ENCODE measurements at regions not wholly inside any gene's neighbourhood (a gene's known extent, or its start where the extent isn't known, plus 50 kb on each side); places are given as distances from the start of the nearest gene placed in this dataset.

DNA sequence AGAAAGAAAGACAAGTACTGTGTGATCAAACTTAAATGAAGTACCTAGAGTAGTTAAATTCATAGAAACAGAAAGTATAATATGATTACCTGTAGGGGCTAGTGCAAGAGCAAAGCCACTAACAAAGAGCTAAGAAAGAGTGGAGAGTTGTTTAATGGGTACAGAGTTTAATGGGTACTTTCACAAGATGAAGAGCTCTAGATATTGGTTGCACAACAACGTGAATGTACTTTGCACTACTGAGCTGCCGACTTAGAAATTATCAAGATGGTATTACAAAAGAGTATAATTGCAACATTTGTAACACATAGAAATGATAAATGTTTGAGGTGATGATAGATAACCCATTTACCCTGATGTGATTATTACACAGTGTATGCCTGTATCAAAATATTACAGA, 140.3 kb upstream of the GPC6 start:
- Histone ChIP-seq H3K4me2 (ENCODE audit: insufficient read depth, low read length, poor library complexity, severe bottlenecking) (no peak overlapping the region), H2AK5ac (ENCODE audit: low read depth, low read length) (no peak overlapping the region), H3K9ac (ENCODE audit: low read depth, low read length, poor library complexity) (no peak overlapping the region), H2BK5ac (ENCODE audit: low read length) (no peak overlapping the region), H3K14ac (ENCODE audit: low read length) (no peak overlapping the region), H3K9me3 (replicated peaks in 1 of 2; ENCODE audit: control insufficient read depth in 2 of 2, insufficient read depth in 1 of 2, low read depth in 1 of 2, low read length in 2 of 2) (no peaks in the 10 kb centered on the region), H2BK120ac (ENCODE audit: low read depth, low read length) (no peak overlapping the region), H3K36me3 (replicated peaks in 1 of 2; ENCODE audit: control insufficient read depth in 2 of 2, insufficient read depth in 2 of 2, low read length in 2 of 2) (no peaks in the 10 kb centered on the region), H3K79me1 (ENCODE audit: low read depth, low read length) (no peaks in the 10 kb centered on the region), H2BK15ac (ENCODE audit: low read length) (no peak overlapping the region), H3K27ac (replicated peaks; ENCODE audit: low read length) (no peak overlapping the region), H3K23ac (ENCODE audit: low read depth, low read length, poor library complexity) (no peak overlapping the region), H2AFZ (ENCODE audit: low read length) (no peak overlapping the region), H4K91ac (ENCODE audit: low read depth, low read length, poor library complexity) (no peak overlapping the region), H3K4ac (ENCODE audit: low read length) (no peak overlapping the region), H3K4me3 (ENCODE audit: low read length in 2 of 2) (no peak overlapping the region), H3K27me3 (ENCODE audit: control insufficient read depth in 3 of 3, insufficient read depth in 3 of 3, low read depth in 1 of 3, low read length in 3 of 3) (no peaks in the 10 kb centered on the region), H3K18ac (ENCODE audit: low read length) (no peak overlapping the region), H4K8ac (ENCODE audit: low read depth, low read length) (no peak overlapping the region), H2BK12ac (ENCODE audit: low read length) (no peak overlapping the region), H3K4me1 (ENCODE audit: control insufficient read depth in 2 of 2, insufficient read depth in 1 of 2, low read depth in 1 of 2, low read length in 2 of 2) (no peaks in the 10 kb centered on the region)
- no peak for DNase-seq (ENCODE audit: low spot score)
- no CpG with 5 or more reads among the region's 2 CpGs for WGBS, 2 donors (ENCODE audit: extremely low coverage in 2 of 2, insufficient read length in 2 of 2, insufficient replicate concordance in 1 of 2)

- Histone ChIP-seq H3K4ac (ENCODE audit: low read length) (no peak overlapping the region), H3K23ac (ENCODE audit: low read depth, low read length, poor library complexity) (no peak overlapping the region), H3K36me3 (replicated peaks in 1 of 2; ENCODE audit: control insufficient read depth in 2 of 2, insufficient read depth in 2 of 2, low read length in 2 of 2) (no peaks in the 10 kb centered on the region), H3K18ac (ENCODE audit: low read length) (no peak overlapping the region), H3K27ac (replicated peaks; ENCODE audit: low read length) (no peak overlapping the region), H3K9me3 (replicated peaks in 1 of 2; ENCODE audit: control insufficient read depth in 2 of 2, insufficient read depth in 1 of 2, low read depth in 1 of 2, low read length in 2 of 2) (no peaks in the 10 kb centered on the region), H2BK15ac (ENCODE audit: low read length) (no peak overlapping the region), H4K8ac (ENCODE audit: low read depth, low read length) (no peak overlapping the region), H3K79me1 (ENCODE audit: low read depth, low read length) (no peaks in the 10 kb centered on the region), H2BK120ac (ENCODE audit: low read depth, low read length) (no peak overlapping the region), H3K14ac (ENCODE audit: low read length) (no peak overlapping the region), H4K91ac (ENCODE audit: low read depth, low read length, poor library complexity) (no peak overlapping the region), H3K9ac (ENCODE audit: low read depth, low read length, poor library complexity) (no peak overlapping the region), H2BK5ac (ENCODE audit: low read length) (no peak overlapping the region), H3K27me3 (ENCODE audit: control insufficient read depth in 3 of 3, insufficient read depth in 3 of 3, low read depth in 1 of 3, low read length in 3 of 3) (peaks cover 0 to 6% (median 0%) of the 10 kb centered on the region in 3 experiments), H3K4me2 (ENCODE audit: insufficient read depth, low read length, poor library complexity, severe bottlenecking) (no peak overlapping the region), H2AFZ (ENCODE audit: low read length) (no peak overlapping the region), H2AK5ac (ENCODE audit: low read depth, low read length) (no peak overlapping the region), H2BK12ac (ENCODE audit: low read length) (no peak overlapping the region), H3K4me3 (ENCODE audit: low read length in 2 of 2) (no peak overlapping the region), H3K4me1 (ENCODE audit: control insufficient read depth in 2 of 2, insufficient read depth in 1 of 2, low read depth in 1 of 2, low read length in 2 of 2) (no peaks in the 10 kb centered on the region)
- no CpG with 5 or more reads among the region's 6 CpGs for WGBS, 2 donors (ENCODE audit: extremely low coverage in 2 of 2, insufficient read length in 2 of 2, insufficient replicate concordance in 1 of 2)
- DNase-seq (ENCODE audit: low spot score), result no peak
These were observed 127.6 kb upstream of the GPC6 start for GRCh38 chr13:93098972-93099371.

- no peak overlapping the region for H3K23ac ChIP-seq (ENCODE audit: low read depth, low read length, poor library complexity)
- H3K4me3 ChIP-seq (ENCODE audit: low read length in 2 of 2), result no peak overlapping the region
- no peak overlapping the region for H2BK12ac ChIP-seq (ENCODE audit: low read length)
- no peaks in the 10 kb centered on the region for H3K79me1 ChIP-seq (ENCODE audit: low read depth, low read length)
- DNase-seq (ENCODE audit: low spot score), result no peak
- no CpG with 5 or more reads among the region's 2 CpGs for WGBS, 2 donors (ENCODE audit: extremely low coverage in 2 of 2, insufficient read length in 2 of 2, insufficient replicate concordance in 1 of 2)
- peaks cover 0 to 6% (median 0%) of the 10 kb centered on the region in 3 experiments for H3K27me3 ChIP-seq (ENCODE audit: control insufficient read depth in 3 of 3, insufficient read depth in 3 of 3, low read depth in 1 of 3, low read length in 3 of 3)
- H4K91ac ChIP-seq (ENCODE audit: low read depth, low read length, poor library complexity), result no peak overlapping the region
- H3K18ac ChIP-seq (ENCODE audit: low read length), result no peak overlapping the region
- H3K36me3 ChIP-seq (replicated peaks in 1 of 2; ENCODE audit: control insufficient read depth in 2 of 2, insufficient read depth in 2 of 2, low read length in 2 of 2), result no peaks in the 10 kb centered on the region
- no peak overlapping the region for H4K8ac ChIP-seq (ENCODE audit: low read depth, low read length)
- H3K27ac ChIP-seq (replicated peaks; ENCODE audit: low read length), result no peak overlapping the region
- no peaks in the 10 kb centered on the region for H3K9me3 ChIP-seq (replicated peaks in 1 of 2; ENCODE audit: control insufficient read depth in 2 of 2, insufficient read depth in 1 of 2, low read depth in 1 of 2, low read length in 2 of 2)
- peaks cover 0 to 4% of the 10 kb centered on the region in 2 donors for H3K4me1 ChIP-seq (ENCODE audit: control insufficient read depth in 2 of 2, insufficient read depth in 1 of 2, low read depth in 1 of 2, low read length in 2 of 2)
- H2AFZ ChIP-seq (ENCODE audit: low read length), result no peak overlapping the region
- no peak overlapping the region for H3K14ac ChIP-seq (ENCODE audit: low read length)
- H2AK5ac ChIP-seq (ENCODE audit: low read depth, low read length), result no peak overlapping the region
- H3K4me2 ChIP-seq (ENCODE audit: insufficient read depth, low read length, poor library complexity, severe bottlenecking), result no peak overlapping the region
- H3K9ac ChIP-seq (ENCODE audit: low read depth, low read length, poor library complexity), result no peak overlapping the region
- no peak overlapping the region for H3K4ac ChIP-seq (ENCODE audit: low read length)
- H2BK15ac ChIP-seq (ENCODE audit: low read length), result no peak overlapping the region
- H2BK5ac ChIP-seq (ENCODE audit: low read length), result no peak overlapping the region
- H2BK120ac ChIP-seq (ENCODE audit: low read depth, low read length), result no peak overlapping the region
These were observed 125.3 kb upstream of the GPC6 start for GRCh38 chr13:93101226-93101734.

GRCh38 chr13:93104270-93104669, 122.3 kb upstream of the GPC6 start:
- no CpG with 5 or more reads among the region's 6 CpGs for WGBS, 2 donors (ENCODE audit: extremely low coverage in 2 of 2, insufficient read length in 2 of 2, insufficient replicate concordance in 1 of 2)
- H2BK15ac ChIP-seq (ENCODE audit: low read length), result no peak overlapping the region
- H2AFZ ChIP-seq (ENCODE audit: low read length), result no peak overlapping the region
- no peak overlapping the region for H3K18ac ChIP-seq (ENCODE audit: low read length)
- no peak overlapping the region for H3K4me3 ChIP-seq (ENCODE audit: low read length in 2 of 2)
- no peak overlapping the region for H2AK5ac ChIP-seq (ENCODE audit: low read depth, low read length)
- H3K4me1 ChIP-seq (ENCODE audit: control insufficient read depth in 2 of 2, insufficient read depth in 1 of 2, low read depth in 1 of 2, low read length in 2 of 2), result peaks cover 0 to 4% of the 10 kb centered on the region in 2 donors
- H3K27ac ChIP-seq (replicated peaks; ENCODE audit: low read length), result no peak overlapping the region
- H3K9ac ChIP-seq (ENCODE audit: low read depth, low read length, poor library complexity), result no peak overlapping the region
- peaks cover 0 to 2% of the 10 kb centered on the region in 2 donors for H3K9me3 ChIP-seq (replicated peaks in 1 of 2; ENCODE audit: control insufficient read depth in 2 of 2, insufficient read depth in 1 of 2, low read depth in 1 of 2, low read length in 2 of 2)
- H3K14ac ChIP-seq (ENCODE audit: low read length), result no peak overlapping the region
- no peak overlapping the region for H4K8ac ChIP-seq (ENCODE audit: low read depth, low read length)
- H4K91ac ChIP-seq (ENCODE audit: low read depth, low read length, poor library complexity), result no peak overlapping the region
- H3K4ac ChIP-seq (ENCODE audit: low read length), result no peak overlapping the region
- H3K23ac ChIP-seq (ENCODE audit: low read depth, low read length, poor library complexity), result no peak overlapping the region
- H3K36me3 ChIP-seq (replicated peaks in 1 of 2; ENCODE audit: control insufficient read depth in 2 of 2, insufficient read depth in 2 of 2, low read length in 2 of 2), result no peaks in the 10 kb centered on the region
- peaks cover 0 to 6% (median 0%) of the 10 kb centered on the region in 3 experiments for H3K27me3 ChIP-seq (ENCODE audit: control insufficient read depth in 3 of 3, insufficient read depth in 3 of 3, low read depth in 1 of 3, low read length in 3 of 3)
- H2BK120ac ChIP-seq (ENCODE audit: low read depth, low read length), result no peak overlapping the region
- no peak overlapping the region for H2BK5ac ChIP-seq (ENCODE audit: low read length)
- no peak overlapping the region for H2BK12ac ChIP-seq (ENCODE audit: low read length)
- H3K4me2 ChIP-seq (ENCODE audit: insufficient read depth, low read length, poor library complexity, severe bottlenecking), result no peak overlapping the region
- no peak for DNase-seq (ENCODE audit: low spot score)
- H3K79me1 ChIP-seq (ENCODE audit: low read depth, low read length), result no peaks in the 10 kb centered on the region

Measured in neuronal stem cell (in vitro differentiated cells).